ENCODE measurements at regions not wholly inside any gene's neighbourhood (a gene's known extent, or its start where the extent isn't known, plus 50 kb on each side); places are given as distances from the start of the nearest gene placed in this dataset.

- Histone ChIP-seq H2AK5ac (ENCODE audit: insufficient read length, low read length) (no peak overlapping the region), H3K4me2 (ENCODE audit: insufficient read depth, insufficient read length, low read length) (no peak overlapping the region), H3K23me2 (ENCODE audit: insufficient read length, low read depth, low read length, poor library complexity, severe bottlenecking) (no peaks in the 10 kb centered on the region), H3K23ac (ENCODE audit: insufficient read length, low read depth, low read length) (no peak overlapping the region), H2AFZ (ENCODE audit: low read length) (no peak overlapping the region), H4K20me1 (ENCODE audit: control insufficient read depth, insufficient read depth, insufficient read length) (no peaks in the 10 kb centered on the region), H2BK20ac (ENCODE audit: low read depth, low read length, poor library complexity, severe bottlenecking) (no peak overlapping the region), H3K27ac (ENCODE audit: insufficient read length, low read depth, low read length) (no peak overlapping the region), H3K79me2 (ENCODE audit: insufficient read depth, low read length) (no peaks in the 10 kb centered on the region), H3K27me3 (ENCODE audit: insufficient read depth, low read length) (no peaks in the 10 kb centered on the region; the same call in 1 of the 2 replicates), H2BK12ac (ENCODE audit: insufficient read length, low read depth, low read length) (no peak overlapping the region), H3K9ac (ENCODE audit: extremely low read depth, insufficient read length, low read length) (no peak overlapping the region), H3K18ac (ENCODE audit: insufficient read length, low read depth, low read length) (no peak overlapping the region), H2BK5ac (ENCODE audit: insufficient read length, low read length) (no peak overlapping the region), H3T11ph (ENCODE audit: low read length) (no peak overlapping the region), H3K4ac (ENCODE audit: low read depth, low read length) (no peak overlapping the region), H3K14ac (ENCODE audit: insufficient read depth, low read length) (no peak overlapping the region), H2BK15ac (ENCODE audit: low read depth, low read length) (no peak overlapping the region), H2BK120ac (ENCODE audit: low read depth, low read length, poor library complexity, severe bottlenecking) (no peak overlapping the region), H3K56ac (ENCODE audit: insufficient read length, low read depth, low read length) (no peak overlapping the region), H4K5ac (ENCODE audit: insufficient read length, low read depth, low read length) (no peak overlapping the region), H4K91ac (ENCODE audit: insufficient read length, low read depth, low read length) (no peak overlapping the region), H3K9me3 (ENCODE audit: control insufficient read depth, low read depth, low read length) (peaks cover 6% of the 10 kb centered on the region), H3K79me1 (ENCODE audit: insufficient read depth, low read depth, low read length, poor library complexity, severe bottlenecking) (no peaks in the 10 kb centered on the region), H3K4me1 (ENCODE audit: insufficient read depth, low read length) (no peaks in the 10 kb centered on the region), H4K8ac (replicated peaks; ENCODE audit: insufficient read length, low read depth, low read length) (no peak overlapping the region)
- WGBS (ENCODE audit: extremely low coverage, insufficient read length, low lambda C conversion rate): no CpG with 5 or more reads among the region's 6 CpGs
- no peak overlapping the region for H3K27ac Mint-ChIP-seq
- no peak overlapping the region for H3K4me3 Mint-ChIP-seq
- TF ChIP-seq CTCF (conservative IDR thresholded peaks at IDR 0.05): no peak
- no peak for DNase-seq
- H3K9me3 Mint-ChIP-seq: peaks cover 15 to 26% of the 10 kb centered on the region in 2 experiments
- peaks cover 8 to 15% (median 8%) of the 10 kb centered on the region in 3 experiments; a peak in 6 of 7 replicates for H3K36me3 Mint-ChIP-seq (ENCODE audit: insufficient read depth in 1 of 3, low read depth in 3 of 3)
- peaks cover 4% of the 10 kb centered on the region; the same call in 1 of the 2 replicates for H3K27me3 Mint-ChIP-seq (ENCODE audit: low read depth)
- peaks cover 8 to 12% of the 10 kb centered on the region in 2 experiments for H3K4me1 Mint-ChIP-seq
These were observed 59.3 kb upstream of the GRB10 start for GRCh38 chr7:50842041-50842440.

All from H9 (cell line).